Neural cell (in vitro differentiated cells): ENCODE measurements at regions not wholly inside any gene's neighbourhood (a gene's known extent, or its start where the extent isn't known, plus 50 kb on each side); places are given as distances from the start of the nearest gene placed in this dataset.

Source experiments
- H2AFZ ChIP-seq: fragments of 200-600, 300-800 bp; sonication (generic), shearing (Covaris generic); 2 replicates; pipeline ENCODE4 v1.6.0; 2014; ENCODE audit warnings: low read depth, mild to moderate bottlenecking, antibody characterized with exemption, low read length, moderate library complexity
- H3F3A ChIP-seq: fragments of 200-600 bp; shearing (Covaris generic); 2 replicates; pipeline ENCODE4 v1.6.1; 2016; ENCODE audit warnings: mild to moderate bottlenecking, moderate library complexity, mixed read lengths, antibody characterized with exemption, low read length; ENCODE audit not compliant: insufficient read depth, poor library complexity, severe bottlenecking
- H3K27ac ChIP-seq: fragments of 200-600, 300-800 bp; sonication (generic), shearing (Covaris generic); 2 replicates; pipeline ENCODE4 v1.5.1; 2014; ENCODE audit warnings: mild to moderate bottlenecking, low read length, moderate library complexity
- H3K27me3 ChIP-seq: fragments of 300-800, 200-600 bp; sonication (generic), shearing (Covaris generic); 2 replicates; pipeline ENCODE4 v1.6.0; 2014; ENCODE audit warnings: mild to moderate bottlenecking, low read depth, low read length, moderate library complexity; ENCODE audit not compliant: insufficient read depth
- H3K36me3 ChIP-seq: fragments of 300-800, 200-600 bp; sonication (generic), shearing (Covaris generic); 2 replicates; pipeline ENCODE4 v1.5.1; 2014; ENCODE audit warnings: mild to moderate bottlenecking, antibody characterized with exemption, low read length, moderate library complexity; ENCODE audit not compliant: insufficient read depth
- H3K4me2 ChIP-seq: fragments of 300-800, 200-600 bp; sonication (generic), shearing (Covaris generic); 2 replicates; pipeline ENCODE4 v1.6.0; 2014; ENCODE audit warnings: mild to moderate bottlenecking, low read length
- H3K4me3 ChIP-seq: fragments of 300-800, 200-600 bp; sonication (generic), shearing (Covaris generic); 2 replicates; pipeline ENCODE4 v1.5.1; 2014; ENCODE audit warnings: mild to moderate bottlenecking, low read length, moderate library complexity
- H3K79me2 ChIP-seq: fragments of 200-600 bp; shearing (Covaris generic); replicated peaks from 2 replicates; pipeline ENCODE4 v1.6.0; 2014; ENCODE audit warnings: mild to moderate bottlenecking, low read length, moderate library complexity; ENCODE audit not compliant: insufficient read depth
- H3K9ac ChIP-seq: fragments of 300-800, 200-600 bp; sonication (generic), shearing (Covaris generic); 2 replicates; pipeline ENCODE4 v1.6.1; 2016; ENCODE audit warnings: mild to moderate bottlenecking, low read length, mixed read lengths
- H3K9me2 ChIP-seq: fragments of 200-600 bp; shearing (Covaris generic); 2 replicates; pipeline ENCODE4 v1.6.1; 2016; ENCODE audit warnings: mild to moderate bottlenecking, low read length, mixed read lengths; ENCODE audit not compliant: insufficient read depth
- H3K9me3 ChIP-seq: fragments of 200-600, 300-800 bp; sonication (generic), shearing (Covaris generic); 2 replicates; pipeline ENCODE4 v1.6.1; 2016; ENCODE audit warnings: mild to moderate bottlenecking, mixed run types, low read length, moderate library complexity, mixed read lengths
- H4K20me1 ChIP-seq: fragments of 200-600 bp; shearing (Covaris generic); 2 replicates; pipeline ENCODE4 v1.6.1; 2016; ENCODE audit warnings: mild to moderate bottlenecking, mixed run types; ENCODE audit not compliant: insufficient read depth
- CTCF ChIP-seq: fragments of 450-650 bp; IDR thresholded peaks from 2 replicates; pipeline ENCODE4 v1.5.1; 2014; ENCODE audit warnings: antibody characterized with exemption, mild to moderate bottlenecking, moderate library complexity; ENCODE audit not compliant: poor library complexity, severe bottlenecking
- EP300 ChIP-seq: fragments of 450-650 bp; conservative IDR thresholded peaks from 2 replicates; pipeline ENCODE4 v1.6.1; 2014; ENCODE audit warnings: antibody characterized with exemption, mild to moderate bottlenecking, moderate library complexity; ENCODE audit not compliant: poor library complexity, severe bottlenecking
- EZH2 ChIP-seq: fragments of 200-600, 300-800 bp; shearing (Covaris generic), sonication (generic); IDR thresholded peaks from 2 replicates; pipeline ENCODE4 v1.6.1; 2014; ENCODE audit warnings: antibody characterized with exemption, low read length, borderline replicate concordance, mild to moderate bottlenecking; ENCODE audit not compliant: insufficient read depth, poor library complexity, severe bottlenecking
- MXI1 ChIP-seq: fragments of 450-650 bp; conservative IDR thresholded peaks from 2 replicates; pipeline ENCODE4 v1.6.1; 2014; ENCODE audit warnings: antibody characterized with exemption, mild to moderate bottlenecking; ENCODE audit not compliant: poor library complexity, severe bottlenecking
- POLR2AphosphoS5 ChIP-seq: IDR thresholded peaks from 2 replicates; pipeline ENCODE4 v1.6.1; 2012
- RAD21 ChIP-seq: fragments of 450-650 bp; conservative IDR thresholded peaks from 2 replicates; pipeline ENCODE4 v1.6.1; 2014; ENCODE audit warnings: antibody characterized with exemption, mild to moderate bottlenecking, moderate library complexity
- REST ChIP-seq: IDR thresholded peaks from 2 replicates; pipeline ENCODE4 v1.6.1; 2012; ENCODE audit warnings: borderline replicate concordance
- SMC3 ChIP-seq: fragments of 450-650 bp; conservative IDR thresholded peaks from 2 replicates; pipeline ENCODE4 v1.6.1; 2014; ENCODE audit warnings: antibody characterized with exemption, mild to moderate bottlenecking, moderate library complexity; ENCODE audit not compliant: poor library complexity
- TAF1 ChIP-seq: IDR thresholded peaks from 2 replicates; pipeline ENCODE4 v1.6.1; 2012; ENCODE audit warnings: low read depth

GRCh38 chr7:36013246-36014014 lies 139.6 kb upstream of the EEPD1 start:
- H3K27me3 ChIP-seq, result no peaks in the 10 kb centered on the region
- no peak overlapping the region for H2AFZ ChIP-seq
- no peak overlapping the region for H3K27ac ChIP-seq
- no peaks in the 10 kb centered on the region for H3K36me3 ChIP-seq
- H4K20me1 ChIP-seq, result no peaks in the 10 kb centered on the region
- H3K9me2 ChIP-seq, result no peaks in the 10 kb centered on the region
- no peak overlapping the region for H3K4me3 ChIP-seq
- H3K9me3 ChIP-seq, result no peaks in the 10 kb centered on the region
- H3F3A ChIP-seq, result no peaks in the 10 kb centered on the region
- H3K4me2 ChIP-seq, result no peak overlapping the region
- no peak overlapping the region for H3K9ac ChIP-seq
- H3K79me2 ChIP-seq, result no peaks in the 10 kb centered on the region
- TF ChIP-seq MXI1 (no peak), RAD21 (no peak), CTCF (no peak), EZH2 (no peak), REST (no peak), SMC3 (no peak), EP300 (no peak)

GRCh38 chr7:36014961-36015360 lies 138.1 kb upstream of the EEPD1 start:
- H4K20me1 ChIP-seq, result no peaks in the 10 kb centered on the region
- H3K9ac ChIP-seq, result no peak overlapping the region
- no peak overlapping the region for H2AFZ ChIP-seq
- no peaks in the 10 kb centered on the region for H3K79me2 ChIP-seq
- H3K27ac ChIP-seq, result no peak overlapping the region
- H3K27me3 ChIP-seq, result no peaks in the 10 kb centered on the region
- H3K36me3 ChIP-seq, result no peaks in the 10 kb centered on the region
- H3K4me2 ChIP-seq, result no peak overlapping the region
- no peaks in the 10 kb centered on the region for H3K9me2 ChIP-seq
- H3F3A ChIP-seq, result no peaks in the 10 kb centered on the region
- TF ChIP-seq REST (no peak), CTCF (no peak), EZH2 (no peak), POLR2AphosphoS5 (no peak), RAD21 (no peak), MXI1 (no peak), EP300 (no peak), SMC3 (no peak), TAF1 (no peak)
- H3K9me3 ChIP-seq, result no peaks in the 10 kb centered on the region
- no peak overlapping the region for H3K4me3 ChIP-seq
